GM12891 (cell line): ENCODE measurements at regions not wholly inside any gene's neighbourhood (a gene's known extent, or its start where the extent isn't known, plus 50 kb on each side); places are given as distances from the start of the nearest gene placed in this dataset.

Experiments used
- DNase-seq: peaks from one replicate; pipeline ENCODE4 v3.0.0; 2011; ENCODE audit warnings: low spot score; ENCODE audit not compliant: insufficient read length
- FAIRE-seq: peaks from 2 replicates; lab custom pipeline; 2011; peaks lifted over from hg19 to GRCh38; lab: Jason Lieb, UNC
- PAX5 ChIP-seq: IDR thresholded peaks from 2 replicates; pipeline ENCODE4 v1.6.1; 2011; ENCODE audit warnings: low read length, moderate library complexity, mild to moderate bottlenecking; ENCODE audit not compliant: insufficient read depth, severe bottlenecking
- POLR2A ChIP-seq: IDR thresholded peaks from 2 replicates; pipeline ENCODE4 v1.6.1; 2011; ENCODE audit warnings: low read depth, low read length, control low read depth
- POLR2AphosphoS5 ChIP-seq: IDR thresholded peaks from 2 replicates; pipeline ENCODE4 v1.6.1; 2011; ENCODE audit warnings: low read depth, low read length, control low read depth
- POU2F2 ChIP-seq: IDR thresholded peaks from 2 replicates; pipeline ENCODE4 v1.6.1; 2011; ENCODE audit warnings: low read depth, mild to moderate bottlenecking, control low read depth, low read length, moderate library complexity
- SPI1 ChIP-seq: IDR thresholded peaks from 2 replicates; pipeline ENCODE4 v1.6.1; 2011; ENCODE audit warnings: low read depth, low read length, control low read depth
- TAF1 ChIP-seq: IDR thresholded peaks from 2 replicates; pipeline ENCODE4 v1.6.1; 2011; ENCODE audit warnings: low read depth, low read length, control low read depth

DNA sequence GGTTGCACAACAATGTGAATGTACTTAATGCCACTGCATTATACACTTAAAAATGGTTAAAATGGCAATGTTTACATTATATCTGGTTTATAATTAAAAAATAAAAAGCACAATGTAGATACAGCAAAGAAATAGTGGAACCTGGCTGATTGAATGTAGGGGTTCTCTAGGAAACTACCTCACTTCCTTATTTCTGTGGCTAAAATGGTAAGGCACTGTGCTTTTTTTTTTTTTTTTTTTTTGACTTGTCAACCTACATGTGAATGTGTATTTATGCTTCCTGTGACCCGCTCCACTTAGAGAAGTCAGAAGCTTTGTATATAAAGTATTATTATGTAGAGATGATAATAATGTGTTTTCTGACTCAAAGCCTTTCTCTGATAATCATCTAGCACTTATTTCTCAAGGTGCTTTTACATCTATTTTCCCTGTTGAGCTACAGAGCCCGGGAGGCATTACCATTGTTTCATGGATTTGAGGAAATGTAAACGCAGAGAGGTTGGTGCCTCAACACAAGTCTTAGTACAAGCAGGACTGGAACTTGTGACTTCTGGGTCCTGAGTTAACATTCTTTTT lies 55.0 kb downstream of the SOX4 start:
- FAIRE-seq = no peak
- peak; percentile 55 for DNase-seq
- TF ChIP-seq SPI1 (peak; percentile 89), PAX5 (no peak), POU2F2 (no peak)

- TF ChIP-seq PAX5 = no peak
- TF ChIP-seq SPI1 = no peak
- no peak for TF ChIP-seq POLR2AphosphoS5
- TF ChIP-seq POLR2A = no peak
- no peak for TF ChIP-seq TAF1
- TF ChIP-seq POU2F2 = no peak
- no peak for FAIRE-seq
- no peak for DNase-seq
Measured at GRCh38 chr6:21653323-21653722, 59.8 kb downstream of the SOX4 start.

GRCh38 chr6:21653905-21654304 lies 60.4 kb downstream of the SOX4 start:
- DNase-seq = no peak
- FAIRE-seq = no peak

GRCh38 chr6:21654361-21654760 lies 60.8 kb downstream of the SOX4 start:
- no peak for FAIRE-seq
- TF ChIP-seq POLR2A = no peak
- no peak for TF ChIP-seq SPI1
- TF ChIP-seq PAX5 = no peak
- TF ChIP-seq POU2F2 = no peak
- no peak for TF ChIP-seq TAF1
- no peak for TF ChIP-seq POLR2AphosphoS5
- no peak for DNase-seq

More at GRCh38 chr6:21653905-21654304, 60.4 kb downstream of the SOX4 start:
- TF ChIP-seq POLR2A = no peak
- TF ChIP-seq SPI1 = no peak
- TF ChIP-seq POU2F2 = no peak
- no peak for TF ChIP-seq TAF1
- no peak for TF ChIP-seq POLR2AphosphoS5
- TF ChIP-seq PAX5 = no peak

GRCh38 chr6:21663966-21664313 lies 70.4 kb downstream of the SOX4 start:
- TF ChIP-seq POLR2AphosphoS5 (no peak), SPI1 (no peak), TAF1 (no peak), PAX5 (no peak), POLR2A (no peak), POU2F2 (no peak)
- FAIRE-seq (no peak), DNase-seq (no peak)

- no peak for DNase-seq
- no peak for TF ChIP-seq POLR2AphosphoS5
- FAIRE-seq = no peak
Measured at GRCh38 chr6:21664314-21665109, 71.0 kb downstream of the SOX4 start.

- no peak for FAIRE-seq
- DNase-seq = no peak
- TF ChIP-seq SPI1 (no peak), POLR2AphosphoS5 (no peak), POLR2A (no peak), PAX5 (no peak), TAF1 (no peak), POU2F2 (no peak)
Measured at GRCh38 chr6:21665110-21665391, 71.5 kb downstream of the SOX4 start.

DNA sequence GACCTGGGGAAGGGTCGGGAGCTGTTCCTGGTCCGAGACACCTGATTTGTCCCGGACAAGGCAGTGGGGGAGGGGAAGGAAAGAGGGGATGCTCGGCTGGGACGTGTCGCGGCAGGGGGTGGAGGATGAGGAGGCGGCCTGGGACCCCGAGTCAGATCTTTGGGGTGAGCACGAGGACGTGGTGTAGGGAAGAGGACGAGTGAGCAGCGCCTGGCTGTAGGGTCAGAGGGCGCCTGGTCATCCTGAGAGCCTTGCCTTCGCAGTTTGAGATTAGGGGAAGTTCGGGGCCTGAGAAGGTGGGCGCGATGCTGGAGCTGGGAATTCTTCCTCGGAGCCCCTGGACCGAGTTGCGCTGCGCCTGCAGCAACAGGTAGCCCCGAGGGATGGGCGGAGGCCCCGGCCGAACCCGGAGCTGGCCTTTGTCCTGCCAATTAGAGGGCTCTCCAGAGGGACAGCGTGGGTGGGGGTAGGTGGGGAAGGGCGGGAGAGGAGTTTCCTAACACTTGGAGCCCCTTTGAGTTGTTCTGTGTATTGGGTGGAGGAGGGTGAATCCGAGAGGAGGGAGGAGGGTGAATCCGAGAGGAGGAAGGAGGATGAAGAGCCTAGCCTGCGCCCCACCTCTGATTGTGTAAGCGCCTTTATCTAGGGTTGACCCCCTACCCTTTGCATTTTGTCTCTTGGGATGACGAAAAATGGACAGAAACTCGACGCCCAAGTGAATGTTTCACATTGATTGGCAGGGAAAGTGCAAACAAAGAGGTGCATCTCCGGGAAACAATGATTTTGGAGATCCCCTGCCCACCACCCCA lies 72.0 kb downstream of the SOX4 start:
- TF ChIP-seq POLR2A (no peak), POLR2AphosphoS5 (no peak), POU2F2 (no peak), PAX5 (no peak), TAF1 (no peak), SPI1 (no peak)
- FAIRE-seq = no peak
- DNase-seq = no peak

DNA sequence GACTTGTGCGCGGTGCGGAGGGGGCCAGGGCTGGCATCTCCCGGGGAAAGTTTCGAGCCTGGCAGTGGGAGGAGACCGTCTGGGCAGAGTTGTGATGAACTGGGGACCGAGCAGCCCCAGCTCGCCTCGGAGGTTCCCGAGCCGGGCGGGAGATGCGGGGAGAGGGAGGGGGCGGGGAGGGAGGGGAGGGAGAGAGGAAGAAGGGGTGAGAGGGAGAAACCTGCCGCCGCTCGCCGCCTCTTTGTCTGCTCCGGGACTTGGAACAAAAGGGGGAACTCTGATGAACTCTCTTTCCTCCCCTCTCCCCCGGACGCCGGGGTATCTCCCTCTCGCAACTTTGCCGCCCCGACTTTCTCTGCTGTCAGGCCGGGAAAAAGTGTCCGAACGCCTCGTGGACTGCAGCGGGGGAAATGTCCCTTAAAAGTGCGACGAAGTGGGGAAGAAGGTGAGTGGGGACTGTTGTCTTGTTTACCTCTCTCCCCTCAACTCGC lies 72.7 kb downstream of the SOX4 start:
- FAIRE-seq = no peak
- DNase-seq = no peak
- TF ChIP-seq PAX5 = no peak

GRCh38 chr6:21666853-21667681 lies 73.5 kb downstream of the SOX4 start:
- DNase-seq (no peak), FAIRE-seq (no peak)
- TF ChIP-seq POLR2A = no peak
- no peak for TF ChIP-seq SPI1
- TF ChIP-seq POLR2AphosphoS5 = no peak
- TF ChIP-seq TAF1 = no peak
